ENCODE measurements at regions not wholly inside any gene's neighbourhood (a gene's known extent, or its start where the extent isn't known, plus 50 kb on each side); places are given as distances from the start of the nearest gene placed in this dataset.

- no peak for DNase-seq (ENCODE audit: low spot score)
- TF ChIP-seq CTCF (IDR thresholded peaks at IDR 0.05; ENCODE audit: extremely low read depth, missing control alignments), result no peak
These were observed 791.4 kb downstream of the HACE1 start for GRCh38 chr6:104068281-104068680.

GRCh38 chr6:104064876-104065275, 794.8 kb downstream of the HACE1 start:
- DNase-seq (ENCODE audit: low spot score), result no peak
- no peak for TF ChIP-seq CTCF (IDR thresholded peaks at IDR 0.05; ENCODE audit: extremely low read depth, missing control alignments)

- DNase-seq (ENCODE audit: low spot score), result no peak
These were observed 809.3 kb downstream of the HACE1 start for GRCh38 chr6:104050455-104050854.

GRCh38 chr6:104046426-104046825, 813.3 kb downstream of the HACE1 start:
- no peak for TF ChIP-seq CTCF (IDR thresholded peaks at IDR 0.05; ENCODE audit: extremely low read depth, missing control alignments)
- no peak for DNase-seq (ENCODE audit: low spot score)

More at GRCh38 chr6:104050455-104050854, 809.3 kb downstream of the HACE1 start:
- TF ChIP-seq CTCF (IDR thresholded peaks at IDR 0.05; ENCODE audit: extremely low read depth, missing control alignments), result no peak

GRCh38 chr6:104031346-104031745, 828.4 kb downstream of the HACE1 start:
- no peak for TF ChIP-seq CTCF (IDR thresholded peaks at IDR 0.05; ENCODE audit: extremely low read depth, missing control alignments)
- DNase-seq (ENCODE audit: low spot score), result no peak

- no peak for TF ChIP-seq CTCF (IDR thresholded peaks at IDR 0.05; ENCODE audit: extremely low read depth, missing control alignments)
- no peak for DNase-seq (ENCODE audit: low spot score)
These were observed 837.6 kb downstream of the HACE1 start for GRCh38 chr6:104022126-104022525.

- peak; percentile 7 for DNase-seq (ENCODE audit: low spot score)
- no peak for TF ChIP-seq CTCF (IDR thresholded peaks at IDR 0.05; ENCODE audit: extremely low read depth, missing control alignments)
These were observed 840.5 kb downstream of the HACE1 start for GRCh38 chr6:104019075-104019753.
